ENCODE measurements at regions not wholly inside any gene's neighbourhood (a gene's known extent, or its start where the extent isn't known, plus 50 kb on each side); places are given as distances from the start of the nearest gene placed in this dataset.
A peak's percentile ranks its signal among the peaks of the same experiment; 100 is the strongest.

GRCh38 chr2:184187421-184187971 is 410.8 kb upstream of the ZNF804A start:
- Histone ChIP-seq H3K27me3 (ENCODE audit: insufficient read depth) (no peaks in the 10 kb centered on the region), H3K4me1 (ENCODE audit: insufficient read depth) (no peaks in the 10 kb centered on the region), H3K4me2 (no peak overlapping the region), H2AFZ (peak overlapping the region; percentile 28; the same call in 1 of the 2 replicates), H4K20me1 (replicated peaks; ENCODE audit: insufficient read depth) (no peaks in the 10 kb centered on the region), H3K9me2 (ENCODE audit: insufficient read depth) (no peaks in the 10 kb centered on the region; the same call in 1 of the 2 replicates), H3K36me3 (ENCODE audit: insufficient read depth) (no peaks in the 10 kb centered on the region), H3K79me2 (replicated peaks; ENCODE audit: insufficient read depth) (no peaks in the 10 kb centered on the region), H3F3A (replicated peaks; ENCODE audit: low read depth) (no peaks in the 10 kb centered on the region), H3K4me3 (no peak overlapping the region), H3K27ac (ENCODE audit: low read depth) (no peak overlapping the region)
- H3K9me3 Mint-ChIP-seq: no peaks in the 10 kb centered on the region
- no peak overlapping the region for H3K4me3 Mint-ChIP-seq
- no peak overlapping the region for H3K27ac Mint-ChIP-seq
- no peaks in the 10 kb centered on the region for H3K36me3 Mint-ChIP-seq (ENCODE audit: low read depth)
- H3K27me3 Mint-ChIP-seq (ENCODE audit: insufficient read depth, low read depth, poor library complexity): no peaks in the 10 kb centered on the region
- TF ChIP-seq REST (IDR thresholded peaks at IDR 0.05; ENCODE audit: unreplicated experiment): no peak
- no peak for TF ChIP-seq STAT1 (IDR thresholded peaks at IDR 0.05; ENCODE audit: unreplicated experiment)
- no peak for DNase-seq (ENCODE audit: low spot score)
- no peak for ATAC-seq
- H3K4me1 Mint-ChIP-seq: no peaks in the 10 kb centered on the region

- Histone ChIP-seq H3K4me3 (no peak overlapping the region), H3K79me2 (replicated peaks; ENCODE audit: insufficient read depth) (no peaks in the 10 kb centered on the region), H3F3A (replicated peaks; ENCODE audit: low read depth) (no peaks in the 10 kb centered on the region), H3K27me3 (ENCODE audit: insufficient read depth) (no peaks in the 10 kb centered on the region), H3K36me3 (ENCODE audit: insufficient read depth) (no peaks in the 10 kb centered on the region), H4K20me1 (replicated peaks; ENCODE audit: insufficient read depth) (no peaks in the 10 kb centered on the region), H3K9me2 (ENCODE audit: insufficient read depth) (no peaks in the 10 kb centered on the region), H3K27ac (ENCODE audit: low read depth) (no peak overlapping the region), H3K4me2 (no peak overlapping the region), H3K4me1 (ENCODE audit: insufficient read depth) (no peaks in the 10 kb centered on the region), H2AFZ (no peak overlapping the region)
- Mint-ChIP-seq H3K4me1 (no peaks in the 10 kb centered on the region), H3K4me3 (no peak overlapping the region), H3K27me3 (ENCODE audit: insufficient read depth, low read depth, poor library complexity) (no peaks in the 10 kb centered on the region), H3K27ac (no peak overlapping the region), H3K36me3 (ENCODE audit: low read depth) (no peaks in the 10 kb centered on the region), H3K9me3 (no peaks in the 10 kb centered on the region)
- ATAC-seq: no peak
- DNase-seq (ENCODE audit: low spot score): no peak
- TF ChIP-seq POLR2AphosphoS5 (IDR thresholded peaks at IDR 0.05; ENCODE audit: low read depth): no peak
- no peak for TF ChIP-seq REST (IDR thresholded peaks at IDR 0.05; ENCODE audit: unreplicated experiment)
- no peak for TF ChIP-seq EZH2phosphoT487 (IDR thresholded peaks at IDR 0.05; ENCODE audit: unreplicated experiment)
- TF ChIP-seq CREB1 (CRISPR knock-in tag; IDR thresholded peaks at IDR 0.05; ENCODE audit: low read depth): no peak
- TF ChIP-seq NANOG (IDR thresholded peaks at IDR 0.05; ENCODE audit: borderline replicate concordance): no peak
- TF ChIP-seq ZNF114 (CRISPR knock-in tag; IDR thresholded peaks at IDR 0.05): no peak
- no peak for TF ChIP-seq ZNF331 (CRISPR knock-in tag; IDR thresholded peaks at IDR 0.05; ENCODE audit: low read depth)
- no peak for TF ChIP-seq JUNB (IDR thresholded peaks at IDR 0.05; ENCODE audit: unreplicated experiment)
- TF ChIP-seq CTCF (conservative IDR thresholded peaks at IDR 0.05; ENCODE audit: low read depth in 2 of 2): no peak
- TF ChIP-seq EZH2 (IDR thresholded peaks at IDR 0.05; ENCODE audit: low read depth, unreplicated experiment): no peak
Observed at GRCh38 chr2:184190725-184191124, 407.6 kb upstream of the ZNF804A start.

All from GM23338 (cell line).